ENCODE measurements at regions not wholly inside any gene's neighbourhood (a gene's known extent, or its start where the extent isn't known, plus 50 kb on each side); places are given as distances from the start of the nearest gene placed in this dataset.

GRCh38 chr17:52389632-52390031 is 231.1 kb upstream of the CA10 start:
- no peak overlapping the region for H3K4me3 ChIP-seq
- ATAC-seq: no peak
- intact Hi-C loops (cut with DNase I; ENCODE audit: low total_unique reads): no loop called here

GRCh38 chr17:52388941-52389340 is 230.4 kb upstream of the CA10 start:
- Histone ChIP-seq H3K4me1 (no peaks in the 10 kb centered on the region), H3K4me3 (no peak overlapping the region), H3K9me3 (no peaks in the 10 kb centered on the region), H3K36me3 (no peaks in the 10 kb centered on the region), H3K27ac (no peak overlapping the region), H3K27me3 (no peaks in the 10 kb centered on the region)
- intact Hi-C loops (cut with DNase I; ENCODE audit: low total_unique reads) (no loop called here), in situ Hi-C loops (cut with MboI; ENCODE audit: low sequenced_read_pairs in 4 of 4) (no loop called here)
- no peak for TF ChIP-seq POLR2A (IDR thresholded peaks at IDR 0.05)
- TF ChIP-seq CTCF (IDR thresholded peaks at IDR 0.05 in 4 of 5, conservative IDR thresholded peaks at IDR 0.05 in 1 of 5): no peak
- ATAC-seq: no peak
- no peak for DNase-seq

More at GRCh38 chr17:52389632-52390031, 231.1 kb upstream of the CA10 start:
- no peaks in the 10 kb centered on the region for H3K36me3 ChIP-seq
- H3K4me1 ChIP-seq: no peaks in the 10 kb centered on the region
- TF ChIP-seq POLR2A (IDR thresholded peaks at IDR 0.05) (no peak), CTCF (IDR thresholded peaks at IDR 0.05 in 4 of 5, conservative IDR thresholded peaks at IDR 0.05 in 1 of 5) (no peak)
- DNase-seq: no peak
- no peaks in the 10 kb centered on the region for H3K9me3 ChIP-seq
- H3K27ac ChIP-seq: no peak overlapping the region
- in situ Hi-C loops (cut with MboI; ENCODE audit: low sequenced_read_pairs in 4 of 4): no loop called here
- no peaks in the 10 kb centered on the region for H3K27me3 ChIP-seq

- TF ChIP-seq CTCF (IDR thresholded peaks at IDR 0.05 in 4 of 5, conservative IDR thresholded peaks at IDR 0.05 in 1 of 5) (no peak), POLR2A (IDR thresholded peaks at IDR 0.05) (no peak)
- in situ Hi-C loops (cut with MboI; ENCODE audit: low sequenced_read_pairs in 4 of 4): no loop called here
Observed at GRCh38 chr17:52384695-52385094, 226.2 kb upstream of the CA10 start.

GRCh38 chr17:52383493-52384100 is 225.1 kb upstream of the CA10 start:
- in situ Hi-C loops (cut with MboI; ENCODE audit: low sequenced_read_pairs in 4 of 4): no loop called here
- no peaks in the 10 kb centered on the region for H3K4me1 ChIP-seq
- ATAC-seq (peak; percentile 58 to 65), DNase-seq (peak; percentile 4 to 13)
- H3K4me3 ChIP-seq: no peak overlapping the region
- no peaks in the 10 kb centered on the region for H3K9me3 ChIP-seq
- no peak overlapping the region for H3K27ac ChIP-seq
- no peaks in the 10 kb centered on the region for H3K36me3 ChIP-seq
- H3K27me3 ChIP-seq: no peaks in the 10 kb centered on the region
- TF ChIP-seq CTCF (IDR thresholded peaks at IDR 0.05 in 4 of 5, conservative IDR thresholded peaks at IDR 0.05 in 1 of 5) (peak; percentile 14 to 58 (median 32)), POLR2A (IDR thresholded peaks at IDR 0.05) (no peak)
- intact Hi-C loops (cut with DNase I; ENCODE audit: low total_unique reads): no loop called here

More at GRCh38 chr17:52384695-52385094, 226.2 kb upstream of the CA10 start:
- ATAC-seq (no peak), DNase-seq (no peak)
- H3K27ac ChIP-seq: no peak overlapping the region
- no peaks in the 10 kb centered on the region for H3K36me3 ChIP-seq
- no peaks in the 10 kb centered on the region for H3K4me1 ChIP-seq
- intact Hi-C loops (cut with DNase I; ENCODE audit: low total_unique reads): no loop called here
- H3K27me3 ChIP-seq: no peaks in the 10 kb centered on the region
- H3K4me3 ChIP-seq: no peak overlapping the region
- H3K9me3 ChIP-seq: no peaks in the 10 kb centered on the region

- DNase-seq (no peak), ATAC-seq (no peak)
- TF ChIP-seq CTCF (IDR thresholded peaks at IDR 0.05 in 4 of 5, conservative IDR thresholded peaks at IDR 0.05 in 1 of 5) (no peak), POLR2A (IDR thresholded peaks at IDR 0.05) (no peak)
- Histone ChIP-seq H3K27me3 (no peaks in the 10 kb centered on the region), H3K4me3 (no peak overlapping the region), H3K9me3 (no peaks in the 10 kb centered on the region), H3K4me1 (no peaks in the 10 kb centered on the region), H3K27ac (no peak overlapping the region), H3K36me3 (no peaks in the 10 kb centered on the region)
- in situ Hi-C loops (cut with MboI; ENCODE audit: low sequenced_read_pairs in 4 of 4) (no loop called here), intact Hi-C loops (cut with DNase I; ENCODE audit: low total_unique reads) (no loop called here)
Observed at GRCh38 chr17:52378860-52379259, 220.3 kb upstream of the CA10 start.
